RWPE1 (cell line): ENCODE measurements at regions not wholly inside any gene's neighbourhood (a gene's known extent, or its start where the extent isn't known, plus 50 kb on each side); places are given as distances from the start of the nearest gene placed in this dataset.

ENCODE experiments used
- CTCF ChIA-PET: fragments of 350-600 bp; sonication (Branson Sonifier 250); formaldehyde crosslinking; extraction: SDS; loops from one replicate; lab custom pipeline; 2021; lab: Yijun Ruan, JAX
- POLR2A ChIA-PET: fragments of 400-600 bp; formaldehyde crosslinking; extraction: SDS; loops from one replicate; lab custom pipeline; 2020; ENCODE audit warnings: antibody characterized with exemption; ENCODE audit not compliant: low non-redundant PET; lab: Yijun Ruan, JAX
- DNase-seq: peaks from one replicate; pipeline ENCODE4 v3.0.0; 2012; ENCODE audit warnings: low spot score
- H3K27ac ChIP-seq: fragments of 450-650 bp; 2 replicates; pipeline ENCODE4 v1.5.1; 2017
- CTCF ChIP-seq: fragments of 450-650 bp; conservative IDR thresholded peaks from 2 replicates; pipeline ENCODE4 v1.5.1; 2017; ENCODE audit warnings: low read depth, mild to moderate bottlenecking

- H3K27ac ChIP-seq: no peak overlapping the region
- POLR2A ChIA-PET: no interaction called here
- TF ChIP-seq CTCF: no peak
- no peak for DNase-seq
- CTCF ChIA-PET: interaction anchor here (0.6 kb wide), 1 partner anchor 347 kb away, joined by 3 read pairs; no protein-coding TSS in a partner anchor
Observed at GRCh38 chr14:95024380-95024779, 132.9 kb downstream of the DICER1 start.

DNA sequence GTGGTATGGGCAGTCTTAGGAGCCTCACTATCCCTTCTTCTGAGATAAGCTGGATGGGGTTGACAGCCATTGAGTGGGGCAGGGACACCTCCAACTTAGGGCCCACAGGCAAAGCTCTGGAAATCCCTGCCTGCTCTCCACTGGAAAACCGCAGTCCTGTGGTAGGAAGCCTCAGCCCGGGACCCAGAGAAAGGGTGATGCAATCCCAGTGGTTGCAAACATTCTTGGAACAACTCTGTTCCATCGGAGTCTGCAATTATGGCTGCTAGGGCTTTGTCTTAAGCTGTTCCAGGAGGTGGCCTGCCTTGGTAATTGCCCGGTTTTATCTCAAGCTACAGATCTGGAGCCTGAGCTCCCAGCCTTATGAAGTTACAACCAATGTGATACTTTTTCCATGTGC is 133.4 kb downstream of the DICER1 start:
- ChIA-PET CTCF (no interaction called here), POLR2A (no interaction called here)
- no peak for TF ChIP-seq CTCF
- DNase-seq: no peak
- H3K27ac ChIP-seq: no peak overlapping the region

DNA sequence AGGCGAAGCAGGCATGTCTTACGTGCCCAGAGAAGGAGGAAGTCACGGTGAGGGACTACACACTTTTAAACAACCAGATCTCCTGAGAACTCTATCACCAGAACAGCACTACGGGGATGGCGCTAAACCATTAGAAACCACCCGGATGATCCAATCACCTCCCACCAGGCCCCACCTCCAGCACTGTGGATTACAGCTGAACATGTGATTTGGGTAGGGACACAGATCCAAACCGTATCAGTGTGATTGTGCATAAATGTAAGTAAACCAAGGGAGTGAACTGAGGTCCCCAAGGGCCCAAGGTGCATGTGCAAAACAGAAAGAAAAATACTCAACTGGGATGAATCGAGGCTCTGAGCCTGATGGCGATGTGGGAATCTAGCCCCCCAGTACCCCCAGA is 134.2 kb downstream of the DICER1 start:
- CTCF ChIA-PET: no interaction called here
- TF ChIP-seq CTCF: no peak
- DNase-seq: no peak
- H3K27ac ChIP-seq: no peak overlapping the region
- POLR2A ChIA-PET: no interaction called here

DNA sequence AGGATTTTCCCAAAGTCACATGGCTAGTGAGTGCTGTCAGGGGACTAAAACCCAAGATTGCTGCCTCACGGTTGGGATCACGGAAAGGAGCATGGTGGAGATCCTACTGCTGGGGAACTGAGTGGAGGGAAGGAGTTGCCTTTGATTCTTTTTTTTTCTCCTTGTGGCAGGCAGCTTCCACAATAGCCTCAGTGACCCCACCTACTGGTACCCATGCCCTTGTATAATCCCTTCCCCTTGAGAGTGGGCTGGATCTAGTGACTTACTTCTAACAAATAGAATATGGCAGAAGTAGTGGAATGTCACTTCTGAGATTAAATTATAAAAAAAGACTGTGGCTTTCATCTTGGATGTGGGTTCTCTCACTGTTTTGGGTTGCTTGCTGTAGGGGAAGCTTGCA is 135.7 kb downstream of the DICER1 start:
- TF ChIP-seq CTCF: no peak
- ChIA-PET CTCF (no interaction called here), POLR2A (no interaction called here)
- DNase-seq: no peak
- H3K27ac ChIP-seq: no peak overlapping the region

GRCh38 chr14:95018821-95019220 is 138.5 kb downstream of the DICER1 start:
- ChIA-PET CTCF (no interaction called here), POLR2A (no interaction called here)
- no peak overlapping the region for H3K27ac ChIP-seq
- TF ChIP-seq CTCF: no peak
- no peak for DNase-seq

GRCh38 chr14:95015046-95015445 is 142.3 kb downstream of the DICER1 start:
- POLR2A ChIA-PET: no interaction called here
- H3K27ac ChIP-seq: no peak overlapping the region
- CTCF ChIA-PET: no interaction called here
- no peak for TF ChIP-seq CTCF
- DNase-seq: no peak

DNA sequence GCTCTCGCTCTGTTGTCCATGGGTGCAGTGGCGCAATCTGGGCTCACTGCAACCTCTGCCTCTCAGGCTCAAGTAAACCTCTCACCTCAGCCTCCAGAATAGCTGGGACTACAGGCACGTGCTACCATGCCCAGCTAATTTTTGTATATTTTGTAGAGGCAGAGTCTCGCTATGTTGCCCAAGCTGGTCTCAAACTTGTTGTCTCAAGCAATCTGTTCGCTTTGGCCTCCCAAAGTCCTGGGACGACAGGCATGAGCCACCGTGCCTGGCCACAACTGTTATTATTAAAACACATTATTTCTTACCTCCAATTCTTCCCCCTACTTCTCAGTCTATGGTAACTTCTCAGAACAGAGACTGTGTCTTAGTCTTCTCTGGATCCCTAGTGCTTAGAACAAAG is 143.3 kb downstream of the DICER1 start:
- ChIA-PET POLR2A (no interaction called here), CTCF (no interaction called here)
- no peak for TF ChIP-seq CTCF
- H3K27ac ChIP-seq: no peak overlapping the region
- DNase-seq: no peak
